Ovary (tissue), 3 donors: ENCODE measurements at regions not wholly inside any gene's neighbourhood (a gene's known extent, or its start where the extent isn't known, plus 50 kb on each side); places are given as distances from the start of the nearest gene placed in this dataset.

ENCODE experiments used
- CTCF ChIP-seq, 3 donors: fragments of 450-650 bp in 2 of 3; fragments of 200-600 bp in 1 of 3; IDR thresholded peaks; one replicate each; pipeline versions ENCODE4 v1.5.1 to v1.8.0; 2016 to 2022; ENCODE audit warnings: antibody characterized with exemption in 3 of 3, mild to moderate bottlenecking in 1 of 3
- EP300 ChIP-seq: sonication (generic); formaldehyde crosslinking; IDR thresholded peaks from one replicate; pipeline ENCODE4 v1.6.1; 2017; ENCODE audit warnings: antibody characterized with exemption
- POLR2A ChIP-seq: fragments of 450-650 bp; IDR thresholded peaks from one replicate; pipeline ENCODE4 v1.6.1; 2017; ENCODE audit warnings: antibody characterized with exemption, mild to moderate bottlenecking, moderate library complexity
- donor health status: DM: no; HTN: no; CAD: no.

- no peak for TF ChIP-seq CTCF (IDR thresholded peaks at IDR 0.05)
- no peak for TF ChIP-seq POLR2A
- no peak for TF ChIP-seq EP300
These were observed 682.4 kb downstream of the KCNJ18 start for GRCh38 chr17:22374741-22375140.
